Esophagus muscularis mucosa (tissue), 4 donors: ENCODE measurements at regions not wholly inside any gene's neighbourhood (a gene's known extent, or its start where the extent isn't known, plus 50 kb on each side); places are given as distances from the start of the nearest gene placed in this dataset.

Experiments
- DNase-seq: peaks from one replicate; pipeline ENCODE4 v3.0.0-alpha.2; 2017; ENCODE audit errors: extremely low spot score
- H3K27ac ChIP-seq, 4 donors: fragments of 200-600 bp; sonication (generic); replicated peaks in 1 of 4; 1 replicate in 3 of 4; 2 replicates in 1 of 4; pipeline ENCODE4 v1.5.1; 2016 to 2019; ENCODE audit warnings: mild to moderate bottlenecking in 1 of 4
- H3K27me3 ChIP-seq, 4 donors: fragments of 200-600 bp; sonication (generic); one replicate each; pipeline versions ENCODE4 v1.5.1 to v1.6.0; 2016 to 2019
- H3K36me3 ChIP-seq, 4 donors: fragments of 200-600 bp; sonication (generic); one replicate each; pipeline ENCODE4 v1.5.1; 2016 to 2019
- H3K4me1 ChIP-seq, 4 donors: fragments of 200-600 bp; sonication (generic); one replicate each; pipeline ENCODE4 v1.5.1; 2016 to 2019
- H3K4me3 ChIP-seq, 4 donors: fragments of 200-600 bp; sonication (generic); 1 replicate in 2 of 4; 2 replicates in 2 of 4; pipeline ENCODE4 v1.5.1; 2016 to 2019; ENCODE audit warnings: mild to moderate bottlenecking in 4 of 4, moderate library complexity in 1 of 4
- H3K9me3 ChIP-seq, 4 donors: fragments of 200-600 bp; sonication (generic); 1 replicate in 3 of 4; 2 replicates in 1 of 4; pipeline ENCODE4 v1.5.1; 2016 to 2019
- CTCF ChIP-seq, 3 experiments: fragments of 200-600 bp in 2 of 3; fragments of 450-650 bp in 1 of 3; sonication (generic) in 2 of 3; IDR thresholded peaks; one replicate each; pipeline ENCODE4 v1.5.1; 2017 to 2019; ENCODE audit warnings: antibody characterized with exemption in 3 of 3, mild to moderate bottlenecking in 2 of 3, moderate library complexity in 1 of 3
- EP300 ChIP-seq: sonication (generic); formaldehyde crosslinking; IDR thresholded peaks from one replicate; pipeline ENCODE4 v1.6.1; 2017; ENCODE audit warnings: antibody characterized with exemption
- POLR2A ChIP-seq: fragments of 450-650 bp; IDR thresholded peaks from one replicate; pipeline ENCODE4 v1.6.1; 2017; ENCODE audit warnings: antibody characterized with exemption, moderate library complexity, mild to moderate bottlenecking, low read depth
- POLR2AphosphoS5 ChIP-seq, 2 donors: sonication (generic); formaldehyde crosslinking; IDR thresholded peaks; one replicate each; pipeline ENCODE4 v1.6.1; 2017; ENCODE audit warnings: antibody characterized with exemption in 2 of 2
- WGBS: methylation state at CpG from one replicate; pipeline ENCODE4 v1.1.5; 2018; 5-methylcytosine and 5-hydroxymethylcytosine counted together
- intact Hi-C: fragments of 100-400 bp; cut with DNase I; formaldehyde crosslinking; loops from one replicate; pipeline ENCODE4 v1.15.1; 2023

- no peaks in the 10 kb centered on the region for H3K27me3 ChIP-seq
- peak; percentile 91 for DNase-seq
- H3K4me3 ChIP-seq = no peak overlapping the region
- no peak for TF ChIP-seq EP300
- TF ChIP-seq POLR2AphosphoS5 (IDR thresholded peaks at IDR 0.05) = peak; percentile 44 to 50
- no peak for TF ChIP-seq POLR2A
- no peak for TF ChIP-seq CTCF (IDR thresholded peaks at IDR 0.05)
- intact Hi-C loops = no loop called here
- peaks cover 5 to 41% (median 34%) of the 10 kb centered on the region in 4 donors for H3K4me1 ChIP-seq
- H3K27ac ChIP-seq = peak overlapping the region; percentile 45 to 75 (median 64)
- 26% methylated on average over 7 of the region's 11 CpGs for WGBS
- H3K9me3 ChIP-seq = no peaks in the 10 kb centered on the region
- no peaks in the 10 kb centered on the region for H3K36me3 ChIP-seq
These were observed 175.1 kb upstream of the PITX1 start for GRCh38 chr5:135208903-135209721.

- H3K27ac ChIP-seq = peak overlapping the region; percentile 45 to 75 (median 64)
- H3K4me3 ChIP-seq = no peak overlapping the region
- 48% methylated on average over 2 of the region's 2 CpGs for WGBS
- intact Hi-C loops = no loop called here
- TF ChIP-seq CTCF (IDR thresholded peaks at IDR 0.05) (peak in 1 of 3 experiments; percentile 13), POLR2A (no peak), EP300 (no peak), POLR2AphosphoS5 (IDR thresholded peaks at IDR 0.05) (no peak)
- H3K9me3 ChIP-seq = peaks cover 0 to 4% (median 0%) of the 10 kb centered on the region in 4 donors
- H3K36me3 ChIP-seq = no peaks in the 10 kb centered on the region
- H3K4me1 ChIP-seq = peaks cover 5 to 41% (median 34%) of the 10 kb centered on the region in 4 donors
- no peaks in the 10 kb centered on the region for H3K27me3 ChIP-seq
- peak; percentile 50 for DNase-seq
These were observed 174.5 kb upstream of the PITX1 start for GRCh38 chr5:135208555-135208902.

- TF ChIP-seq POLR2AphosphoS5 (IDR thresholded peaks at IDR 0.05) (no peak), POLR2A (no peak), CTCF (IDR thresholded peaks at IDR 0.05) (no peak), EP300 (no peak)
- no peak for DNase-seq
- intact Hi-C loops = no loop called here
- Histone ChIP-seq H3K4me1 (peaks cover 5 to 41% (median 34%) of the 10 kb centered on the region in 4 donors), H3K4me3 (no peak overlapping the region), H3K36me3 (no peaks in the 10 kb centered on the region), H3K27me3 (no peaks in the 10 kb centered on the region), H3K9me3 (peaks cover 0 to 8% (median 0%) of the 10 kb centered on the region in 4 donors), H3K27ac (peak overlapping the region in 1 of 4 donors; percentile 75)
- 85% methylated on average over 5 of the region's 6 CpGs for WGBS
These were observed 173.8 kb upstream of the PITX1 start for GRCh38 chr5:135207866-135208265.

GRCh38 chr5:135206862-135207261, 172.8 kb upstream of the PITX1 start:
- Histone ChIP-seq H3K9me3 (peaks cover 0 to 14% (median 0%) of the 10 kb centered on the region in 4 donors), H3K27ac (no peak overlapping the region), H3K36me3 (no peaks in the 10 kb centered on the region), H3K27me3 (no peaks in the 10 kb centered on the region), H3K4me1 (peaks cover 5 to 40% (median 33%) of the 10 kb centered on the region in 4 donors), H3K4me3 (no peak overlapping the region)
- DNase-seq = peak; percentile 66
- 91% methylated on average over 3 of the region's 3 CpGs for WGBS
- intact Hi-C loops = no loop called here
- no peak for TF ChIP-seq POLR2AphosphoS5 (IDR thresholded peaks at IDR 0.05)
- no peak for TF ChIP-seq POLR2A

GRCh38 chr5:135205632-135206349, 171.8 kb upstream of the PITX1 start:
- 91% methylated on average over 3 of the region's 3 CpGs for WGBS
- DNase-seq = no peak
- TF ChIP-seq CTCF (IDR thresholded peaks at IDR 0.05) = no peak
- TF ChIP-seq POLR2AphosphoS5 (IDR thresholded peaks at IDR 0.05) = no peak
- no peak for TF ChIP-seq POLR2A
- no peak for TF ChIP-seq EP300
- peaks cover 0 to 29% (median 22%) of the 10 kb centered on the region in 4 donors for H3K4me1 ChIP-seq
- intact Hi-C loops = no loop called here
- H3K4me3 ChIP-seq = no peak overlapping the region
- H3K9me3 ChIP-seq = peaks cover 0 to 14% (median 0%) of the 10 kb centered on the region in 4 donors
- no peaks in the 10 kb centered on the region for H3K36me3 ChIP-seq
- H3K27me3 ChIP-seq = no peaks in the 10 kb centered on the region
- H3K27ac ChIP-seq = no peak overlapping the region
